Parathyroid adenoma (tissue), 2 donors: ENCODE measurements at regions not wholly inside any gene's neighbourhood (a gene's known extent, or its start where the extent isn't known, plus 50 kb on each side); places are given as distances from the start of the nearest gene placed in this dataset.

Source experiments
- H2AFZ ChIP-seq: fragments of 300-600 bp; sonication (generic); one replicate; pipeline ENCODE4 v1.7.0; 2017; ENCODE audit warnings: antibody characterized with exemption, mild to moderate bottlenecking
- H3K27ac ChIP-seq: fragments of 300-600 bp; sonication (generic); one replicate; pipeline ENCODE4 v1.7.0; 2017
- H3K27me3 ChIP-seq: fragments of 300-600 bp; sonication (generic); one replicate; pipeline ENCODE4 v1.7.0; 2017; ENCODE audit warnings: low read length; ENCODE audit not compliant: control insufficient read depth, insufficient read depth
- H3K36me3 ChIP-seq: fragments of 300-600 bp; sonication (generic); one replicate; pipeline ENCODE4 v1.7.0; 2017; ENCODE audit warnings: low read length; ENCODE audit not compliant: control insufficient read depth, insufficient read depth
- H3K4me1 ChIP-seq: fragments of 300-600 bp; sonication (generic); one replicate; pipeline ENCODE4 v1.7.0; 2017; ENCODE audit warnings: control low read depth
- H3K4me2 ChIP-seq: fragments of 300-600 bp; sonication (generic); one replicate; pipeline ENCODE4 v1.7.0; 2017; ENCODE audit warnings: low read length
- H3K4me3 ChIP-seq: fragments of 300-600 bp; sonication (generic); one replicate; pipeline ENCODE4 v1.7.0; 2017; ENCODE audit warnings: low read depth, low read length
- H3K79me2 ChIP-seq: fragments of 300-600 bp; sonication (generic); one replicate; pipeline ENCODE4 v1.7.0; 2017; ENCODE audit warnings: control low read depth
- H3K9ac ChIP-seq: fragments of 300-600 bp; sonication (generic); one replicate; pipeline ENCODE4 v1.7.0; 2017; ENCODE audit warnings: mild to moderate bottlenecking
- H3K9me3 ChIP-seq: fragments of 300-600 bp; sonication (generic); one replicate; pipeline ENCODE4 v1.7.0; 2017; ENCODE audit warnings: low read length; ENCODE audit not compliant: control insufficient read depth
- TF ChIP-seq, protein P1 (sequence below): fragments of 300-600 bp; sonication (generic); IDR thresholded peaks from one replicate; pipeline ENCODE4 v1.7.0; 2017; ENCODE audit warnings: antibody characterized with exemption, mild to moderate bottlenecking
- donor health status: primary hyperparathyroidism.

DNA sequence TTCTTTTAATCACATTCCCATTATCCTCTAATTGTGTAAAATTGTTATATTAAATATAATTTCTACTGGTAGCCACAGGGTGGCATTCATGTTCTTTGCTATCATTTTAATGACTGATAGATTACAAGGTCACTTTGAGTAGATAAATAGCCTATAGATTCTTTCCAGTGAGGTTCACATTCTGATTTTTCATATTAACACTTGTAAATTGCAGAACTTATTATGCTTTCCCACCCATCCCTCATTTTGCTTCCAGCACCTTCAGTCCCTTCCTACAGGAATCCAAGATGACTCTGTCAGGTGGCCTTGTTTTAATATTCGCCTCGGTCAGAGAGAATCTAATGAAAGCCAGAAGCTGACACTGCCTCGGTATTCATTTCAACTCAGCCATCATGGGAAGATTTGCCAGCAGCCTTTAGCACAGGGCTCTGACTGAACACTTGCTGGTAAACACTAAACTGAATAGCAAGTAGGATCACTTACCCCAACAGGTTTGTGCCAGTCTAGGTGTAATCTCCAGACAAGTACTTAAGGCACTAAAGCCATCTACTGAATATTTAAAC, 101.2 kb upstream of the FSHR start:
- no peak overlapping the region for H2AFZ ChIP-seq
- H3K4me3 ChIP-seq: no peak overlapping the region
- no peaks in the 10 kb centered on the region for H3K27me3 ChIP-seq
- TF ChIP-seq, protein P1, sequence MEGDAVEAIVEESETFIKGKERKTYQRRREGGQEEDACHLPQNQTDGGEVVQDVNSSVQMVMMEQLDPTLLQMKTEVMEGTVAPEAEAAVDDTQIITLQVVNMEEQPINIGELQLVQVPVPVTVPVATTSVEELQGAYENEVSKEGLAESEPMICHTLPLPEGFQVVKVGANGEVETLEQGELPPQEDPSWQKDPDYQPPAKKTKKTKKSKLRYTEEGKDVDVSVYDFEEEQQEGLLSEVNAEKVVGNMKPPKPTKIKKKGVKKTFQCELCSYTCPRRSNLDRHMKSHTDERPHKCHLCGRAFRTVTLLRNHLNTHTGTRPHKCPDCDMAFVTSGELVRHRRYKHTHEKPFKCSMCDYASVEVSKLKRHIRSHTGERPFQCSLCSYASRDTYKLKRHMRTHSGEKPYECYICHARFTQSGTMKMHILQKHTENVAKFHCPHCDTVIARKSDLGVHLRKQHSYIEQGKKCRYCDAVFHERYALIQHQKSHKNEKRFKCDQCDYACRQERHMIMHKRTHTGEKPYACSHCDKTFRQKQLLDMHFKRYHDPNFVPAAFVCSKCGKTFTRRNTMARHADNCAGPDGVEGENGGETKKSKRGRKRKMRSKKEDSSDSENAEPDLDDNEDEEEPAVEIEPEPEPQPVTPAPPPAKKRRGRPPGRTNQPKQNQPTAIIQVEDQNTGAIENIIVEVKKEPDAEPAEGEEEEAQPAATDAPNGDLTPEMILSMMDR: no peak
- H3K27ac ChIP-seq: no peak overlapping the region
- no peaks in the 10 kb centered on the region for H3K9me3 ChIP-seq
- no peak overlapping the region for H3K9ac ChIP-seq
- H3K4me1 ChIP-seq: no peaks in the 10 kb centered on the region
- H3K79me2 ChIP-seq: no peaks in the 10 kb centered on the region
- H3K36me3 ChIP-seq: no peaks in the 10 kb centered on the region
- H3K4me2 ChIP-seq: no peak overlapping the region

- no peaks in the 10 kb centered on the region for H3K4me1 ChIP-seq
Measured at GRCh38 chr2:49254401-49254800, 100.1 kb upstream of the FSHR start.

GRCh38 chr2:49251766-49252165, 97.5 kb upstream of the FSHR start:
- no peaks in the 10 kb centered on the region for H3K36me3 ChIP-seq
- H3K9ac ChIP-seq: no peak overlapping the region
- TF ChIP-seq, protein P1: no peak
- H3K27me3 ChIP-seq: no peaks in the 10 kb centered on the region
- no peak overlapping the region for H3K4me3 ChIP-seq
- H2AFZ ChIP-seq: no peak overlapping the region
- H3K9me3 ChIP-seq: no peaks in the 10 kb centered on the region
- H3K79me2 ChIP-seq: no peaks in the 10 kb centered on the region
- H3K27ac ChIP-seq: no peak overlapping the region
- no peaks in the 10 kb centered on the region for H3K4me1 ChIP-seq
- H3K4me2 ChIP-seq: no peak overlapping the region

More at GRCh38 chr2:49254401-49254800, 100.1 kb upstream of the FSHR start:
- Histone ChIP-seq H3K4me3 (no peak overlapping the region), H3K9me3 (no peaks in the 10 kb centered on the region), H3K27ac (no peak overlapping the region), H3K36me3 (no peaks in the 10 kb centered on the region), H3K4me2 (no peak overlapping the region), H2AFZ (no peak overlapping the region), H3K9ac (no peak overlapping the region), H3K79me2 (no peaks in the 10 kb centered on the region), H3K27me3 (no peaks in the 10 kb centered on the region)
- TF ChIP-seq, protein P1: no peak

DNA sequence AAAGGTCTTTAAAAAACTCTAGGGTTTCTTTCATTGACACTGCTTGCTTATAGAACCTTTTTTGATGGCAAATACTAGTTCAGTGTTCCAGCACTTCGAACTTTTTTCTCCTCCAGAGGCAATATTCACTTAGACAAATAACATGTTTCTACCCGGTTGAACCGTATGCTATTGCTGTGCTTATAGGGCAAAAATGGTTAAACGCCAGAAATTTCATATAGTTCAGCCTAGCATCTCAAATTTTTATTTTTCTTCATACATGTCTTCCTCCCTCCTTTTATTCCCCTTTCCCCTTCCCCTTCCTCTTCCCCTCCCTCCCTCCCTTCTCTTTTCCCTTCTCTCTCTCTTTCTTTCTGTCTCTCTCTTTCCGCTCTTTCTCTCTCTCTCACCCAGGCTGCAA, 96.9 kb upstream of the FSHR start:
- no peaks in the 10 kb centered on the region for H3K36me3 ChIP-seq
- H3K79me2 ChIP-seq: no peaks in the 10 kb centered on the region
- H3K4me1 ChIP-seq: no peaks in the 10 kb centered on the region
- H3K27ac ChIP-seq: no peak overlapping the region
- TF ChIP-seq, protein P1: no peak
- H2AFZ ChIP-seq: no peak overlapping the region
- H3K27me3 ChIP-seq: no peaks in the 10 kb centered on the region
- H3K4me3 ChIP-seq: no peak overlapping the region
- no peaks in the 10 kb centered on the region for H3K9me3 ChIP-seq
- no peak overlapping the region for H3K4me2 ChIP-seq
- H3K9ac ChIP-seq: no peak overlapping the region

DNA sequence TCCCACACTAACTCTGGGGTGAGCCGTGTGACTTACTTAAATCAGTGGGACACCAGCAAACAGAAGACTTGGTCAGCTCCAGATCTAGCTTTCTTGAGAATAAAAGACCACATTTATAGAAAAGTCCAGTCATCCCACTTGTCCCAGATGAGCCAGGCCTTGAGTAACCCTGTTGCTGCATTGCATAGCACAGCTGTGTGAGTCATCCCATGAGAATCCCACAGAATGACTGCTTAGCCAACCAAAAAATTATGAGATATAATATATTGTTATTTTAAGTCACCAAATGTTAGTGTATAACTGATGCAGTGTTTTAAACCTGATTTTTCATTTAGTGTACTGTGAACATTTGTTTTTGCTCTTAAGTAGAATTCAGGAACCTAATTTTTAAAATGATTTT, 94.2 kb upstream of the FSHR start:
- Histone ChIP-seq H3K9ac (no peak overlapping the region), H2AFZ (no peak overlapping the region), H3K9me3 (no peaks in the 10 kb centered on the region), H3K4me2 (no peak overlapping the region), H3K27me3 (no peaks in the 10 kb centered on the region), H3K4me1 (no peaks in the 10 kb centered on the region), H3K36me3 (no peaks in the 10 kb centered on the region), H3K79me2 (no peaks in the 10 kb centered on the region), H3K4me3 (no peak overlapping the region), H3K27ac (no peak overlapping the region)
- TF ChIP-seq, protein P1: no peak
